ENCODE measurements at regions not wholly inside any gene's neighbourhood (a gene's known extent, or its start where the extent isn't known, plus 50 kb on each side); places are given as distances from the start of the nearest gene placed in this dataset.

DNA sequence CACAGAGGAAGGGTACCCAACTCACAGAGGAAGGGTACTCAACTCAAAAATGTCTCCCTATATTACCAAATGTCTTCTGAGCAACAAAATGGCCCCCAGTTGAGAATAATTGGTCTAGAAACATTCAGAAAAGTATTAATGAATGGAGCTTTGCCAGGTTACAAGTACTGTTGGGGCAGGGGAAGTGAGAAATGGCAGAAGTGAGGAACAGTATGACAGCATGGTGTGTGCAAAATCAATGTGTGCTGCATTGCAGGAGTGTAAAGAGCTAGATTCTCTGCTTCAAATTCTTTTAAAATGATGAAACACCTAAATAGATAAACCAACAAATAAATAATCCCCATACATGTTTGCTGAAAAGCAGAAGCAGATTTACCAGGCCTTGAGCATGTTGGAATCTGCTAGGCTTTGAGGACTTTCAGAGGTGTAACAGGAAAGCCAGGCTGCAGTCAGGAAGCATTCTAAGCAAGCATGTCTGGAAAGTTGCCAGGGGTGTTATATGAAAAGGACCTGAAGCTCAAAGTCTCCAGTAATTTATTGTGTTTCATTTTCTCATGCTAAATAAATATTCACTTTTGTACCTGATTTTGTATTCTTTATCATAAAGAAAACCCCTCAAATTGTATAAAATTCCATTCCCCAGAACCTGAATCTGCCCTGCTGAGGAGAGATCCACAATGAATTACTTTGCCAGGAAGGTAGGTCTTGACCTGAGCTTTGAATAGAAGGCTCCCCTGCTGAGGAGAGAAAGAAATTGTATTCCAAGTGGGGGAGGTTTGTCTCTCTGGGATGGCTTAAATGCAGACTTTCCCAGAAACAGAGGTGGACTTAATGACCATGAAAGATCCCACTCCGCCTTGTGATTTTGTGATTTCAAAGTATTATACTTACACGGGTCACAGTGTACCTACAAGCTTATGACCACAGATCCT lies 265.0 kb upstream of the MARCKS start:
- H3K4me3 ChIP-seq, result no peak overlapping the region
- TF ChIP-seq EP300 (IDR thresholded peaks at IDR 0.05) (no peak), CTCF (IDR thresholded peaks at IDR 0.05) (no peak), POLR2AphosphoS5 (IDR thresholded peaks at IDR 0.05) (no peak), POLR2A (IDR thresholded peaks at IDR 0.05; ENCODE audit: low read depth) (no peak)
- no peaks in the 10 kb centered on the region for H3K36me3 ChIP-seq
- WGBS, result 88% methylated on average over 2 of the region's 2 CpGs
- H3K27ac ChIP-seq (replicated peaks in 1 of 4), result no peak overlapping the region
- H3K27me3 ChIP-seq, result no peaks in the 10 kb centered on the region
- peaks cover 12 to 25% (median 20%) of the 10 kb centered on the region in 4 donors for H3K4me1 ChIP-seq
- intact Hi-C loops (cut with DNase I), result no loop called here
- no peak for DNase-seq (ENCODE audit: extremely low spot score)
- no peaks in the 10 kb centered on the region for H3K9me3 ChIP-seq

DNA sequence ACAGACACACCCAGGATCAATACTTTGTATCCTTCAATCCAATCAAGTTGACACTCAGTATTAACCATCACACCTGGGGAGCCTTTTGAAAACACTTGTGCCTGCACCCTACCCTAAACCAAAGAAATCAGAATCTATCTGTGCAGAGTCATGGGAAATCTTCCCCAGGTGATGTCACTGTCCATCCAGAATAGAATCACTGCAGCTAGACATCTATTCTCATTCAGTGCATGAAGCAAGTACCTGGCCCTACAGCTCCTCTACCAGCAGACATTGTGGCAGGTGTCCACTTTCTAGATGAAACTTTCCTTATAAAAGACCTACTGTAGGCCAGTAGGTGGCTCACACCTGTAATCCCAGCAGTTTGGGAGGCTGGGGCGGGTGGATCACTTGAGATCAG lies 262.4 kb upstream of the MARCKS start:
- Histone ChIP-seq H3K4me3 (no peak overlapping the region), H3K27me3 (no peaks in the 10 kb centered on the region), H3K9me3 (no peaks in the 10 kb centered on the region), H3K4me1 (peaks cover 13 to 26% (median 22%) of the 10 kb centered on the region in 4 donors), H3K36me3 (no peaks in the 10 kb centered on the region), H3K27ac (replicated peaks in 1 of 4) (no peak overlapping the region)
- no peak for DNase-seq (ENCODE audit: extremely low spot score)
- TF ChIP-seq POLR2AphosphoS5 (IDR thresholded peaks at IDR 0.05) (no peak), CTCF (IDR thresholded peaks at IDR 0.05) (no peak), EP300 (IDR thresholded peaks at IDR 0.05) (no peak), POLR2A (IDR thresholded peaks at IDR 0.05; ENCODE audit: low read depth) (no peak)
- intact Hi-C loops (cut with DNase I), result no loop called here
- 100% methylated on average over 1 of the region's 1 CpG for WGBS

DNA sequence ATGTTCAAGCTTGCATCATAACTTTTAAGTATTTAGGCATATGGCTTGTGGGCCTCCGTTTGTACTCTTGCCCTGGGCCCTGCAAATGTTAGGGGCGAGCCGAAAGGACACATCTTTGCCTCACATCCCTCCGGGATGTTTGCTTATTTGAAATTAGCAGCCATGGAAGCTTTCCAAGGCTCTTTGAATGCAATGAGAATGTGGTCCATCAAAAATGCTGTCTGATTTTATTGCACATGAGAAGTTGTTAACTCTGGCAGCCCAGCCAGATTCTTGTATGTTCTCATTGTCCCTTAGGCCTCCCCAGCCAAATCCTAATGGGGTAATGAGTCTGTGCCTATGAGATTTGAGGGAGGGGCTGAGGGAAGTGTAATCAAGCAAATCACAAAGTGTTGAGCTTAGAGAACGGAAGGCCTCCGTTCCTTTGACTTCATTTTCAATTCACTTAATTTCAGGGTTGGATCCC lies 261.2 kb upstream of the MARCKS start:
- H3K27ac ChIP-seq (replicated peaks in 1 of 4), result peak overlapping the region; percentile 53 to 74 (median 56)

GRCh38 chr6:113596387-113597230 lies 260.5 kb upstream of the MARCKS start:
- H3K4me3 ChIP-seq, result no peak overlapping the region
- intact Hi-C loops (cut with DNase I), result no loop called here
- no peaks in the 10 kb centered on the region for H3K27me3 ChIP-seq
- H3K9me3 ChIP-seq, result no peaks in the 10 kb centered on the region
- peak overlapping the region; percentile 53 to 74 (median 56) for H3K27ac ChIP-seq (replicated peaks in 1 of 4)
- H3K4me1 ChIP-seq, result peaks cover 13 to 26% (median 22%) of the 10 kb centered on the region in 4 donors
- no peak for DNase-seq (ENCODE audit: extremely low spot score)
- no peaks in the 10 kb centered on the region for H3K36me3 ChIP-seq
- 42% methylated on average over 5 of the region's 5 CpGs for WGBS
- no peak for TF ChIP-seq CTCF (IDR thresholded peaks at IDR 0.05)
- TF ChIP-seq POLR2A (IDR thresholded peaks at IDR 0.05; ENCODE audit: low read depth), result no peak
- TF ChIP-seq EP300 (IDR thresholded peaks at IDR 0.05), result no peak
- no peak for TF ChIP-seq POLR2AphosphoS5 (IDR thresholded peaks at IDR 0.05)

More for the DNA sequence above, 261.2 kb upstream of the MARCKS start:
- Histone ChIP-seq H3K4me1 (peaks cover 13 to 26% (median 22%) of the 10 kb centered on the region in 4 donors), H3K27me3 (no peaks in the 10 kb centered on the region), H3K36me3 (no peaks in the 10 kb centered on the region), H3K9me3 (no peaks in the 10 kb centered on the region), H3K4me3 (no peak overlapping the region)
- 30% methylated on average over 6 of the region's 6 CpGs for WGBS
- TF ChIP-seq CTCF (IDR thresholded peaks at IDR 0.05), result no peak
- TF ChIP-seq EP300 (IDR thresholded peaks at IDR 0.05), result no peak
- no peak for TF ChIP-seq POLR2A (IDR thresholded peaks at IDR 0.05; ENCODE audit: low read depth)
- no peak for TF ChIP-seq POLR2AphosphoS5 (IDR thresholded peaks at IDR 0.05)
- intact Hi-C loops (cut with DNase I), result no loop called here
- DNase-seq (ENCODE audit: extremely low spot score), result no peak
